ENCODE measurements at regions not wholly inside any gene's neighbourhood (a gene's known extent, or its start where the extent isn't known, plus 50 kb on each side); places are given as distances from the start of the nearest gene placed in this dataset.
"Not testable (repeated sequence)": the region's sequence is repeated elsewhere in the genome, so short reads cannot be mapped to it uniquely, and the experiment has no call there.

DNA sequence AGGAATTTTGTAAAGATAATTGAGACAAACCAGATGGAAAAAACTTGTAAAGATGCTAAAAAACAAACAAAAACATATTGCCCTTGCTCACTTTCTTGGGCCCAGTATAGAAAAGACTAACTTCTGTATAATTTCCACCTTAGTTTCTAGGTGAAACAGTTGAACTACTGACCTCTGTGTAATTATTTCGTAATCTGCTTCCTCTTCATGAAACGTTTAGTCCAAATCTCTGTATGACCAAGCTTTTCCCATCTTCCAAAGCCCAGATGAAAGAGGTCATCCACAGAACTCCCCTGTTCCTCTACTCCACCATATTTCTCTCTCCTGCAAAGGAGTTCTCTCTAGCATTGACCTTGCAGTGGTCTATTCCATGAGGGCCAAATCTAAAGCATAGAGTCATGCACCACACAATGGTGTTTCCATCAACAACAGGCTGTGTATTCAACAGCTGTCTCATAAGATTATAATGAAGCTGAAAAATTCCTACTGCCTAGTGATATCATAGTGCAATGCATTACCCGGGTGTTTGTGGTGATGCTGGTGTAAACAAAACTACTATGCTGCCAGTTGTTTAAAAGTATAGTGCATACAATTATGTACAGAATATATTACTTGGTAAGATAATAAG lies 647.6 kb downstream of the TNS3 start:
- no peak for DNase-seq (ENCODE audit: low read depth)

DNA sequence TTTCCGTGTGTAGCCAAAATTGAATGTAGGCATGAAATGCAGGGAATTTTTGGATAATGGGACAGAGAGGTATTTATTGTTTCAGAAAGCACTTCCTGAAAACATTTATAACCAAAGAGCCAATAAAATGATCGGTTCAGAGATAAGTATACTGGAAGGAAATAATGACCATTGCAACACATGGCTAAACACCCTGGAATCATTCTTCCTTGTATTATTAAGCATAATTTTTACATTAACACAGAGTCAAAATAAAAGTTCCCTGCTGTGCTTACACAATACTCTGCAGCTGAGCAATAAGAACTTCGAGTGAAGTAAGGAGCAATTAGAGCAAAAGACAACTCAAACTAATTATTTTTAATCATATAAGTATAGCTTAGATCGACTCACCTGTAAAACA lies 648.3 kb downstream of the TNS3 start:
- peak; percentile 77 for DNase-seq (ENCODE audit: low read depth)

DNA sequence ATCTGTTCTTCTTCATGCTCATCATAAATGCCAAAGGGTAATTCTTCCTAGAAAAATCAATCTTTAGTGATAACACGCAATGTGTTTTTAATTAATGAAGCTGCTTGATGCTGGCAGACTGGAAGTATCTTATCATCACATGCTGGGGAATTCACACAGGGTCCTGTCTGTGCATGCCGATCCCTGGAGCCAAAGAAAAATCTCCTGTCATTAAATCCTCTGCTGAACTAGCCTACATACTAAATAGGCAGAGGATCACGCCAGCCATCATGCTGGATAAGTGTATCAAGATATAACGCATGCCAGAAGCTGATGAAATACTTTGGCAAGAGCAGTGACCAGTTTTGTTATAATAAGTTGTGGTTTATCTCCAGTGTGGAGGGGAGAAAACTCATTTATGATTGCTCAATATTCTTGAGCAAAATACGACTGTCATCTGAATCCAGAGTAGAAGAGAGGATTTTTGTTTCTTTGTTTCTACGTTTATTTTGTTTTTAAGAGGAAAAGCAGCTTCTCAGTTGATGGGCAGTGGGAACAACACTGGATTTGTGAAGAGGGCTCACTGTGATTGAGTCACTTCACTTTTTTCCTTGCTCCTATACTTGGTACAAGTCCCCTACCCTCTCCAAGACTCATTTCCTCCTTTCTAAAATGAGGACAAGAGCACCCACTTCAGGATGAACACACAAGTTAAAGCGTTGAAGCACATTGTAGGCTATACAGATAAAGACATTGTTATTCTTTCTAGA lies 649.1 kb downstream of the TNS3 start:
- DNase-seq (ENCODE audit: low read depth), result peak; percentile 98

DNA sequence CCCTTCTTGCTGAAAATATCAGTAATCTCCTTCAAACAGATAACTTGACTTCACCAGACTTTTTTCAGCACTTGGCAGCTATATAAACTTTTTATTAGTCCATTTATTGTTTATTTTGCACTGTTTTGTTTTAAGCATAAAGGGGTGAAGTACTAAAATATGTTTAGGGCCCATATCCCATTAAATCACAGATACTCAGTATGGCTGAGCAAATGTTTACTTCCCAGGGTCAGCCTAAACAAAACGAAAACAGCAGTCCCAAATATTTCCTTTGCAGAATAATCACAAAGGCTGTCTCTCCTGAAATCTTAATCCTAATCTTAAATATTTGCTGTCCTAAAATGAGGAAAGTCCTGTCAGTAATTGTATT lies 649.6 kb downstream of the TNS3 start:
- peak; percentile 4 for DNase-seq (ENCODE audit: low read depth)

DNA sequence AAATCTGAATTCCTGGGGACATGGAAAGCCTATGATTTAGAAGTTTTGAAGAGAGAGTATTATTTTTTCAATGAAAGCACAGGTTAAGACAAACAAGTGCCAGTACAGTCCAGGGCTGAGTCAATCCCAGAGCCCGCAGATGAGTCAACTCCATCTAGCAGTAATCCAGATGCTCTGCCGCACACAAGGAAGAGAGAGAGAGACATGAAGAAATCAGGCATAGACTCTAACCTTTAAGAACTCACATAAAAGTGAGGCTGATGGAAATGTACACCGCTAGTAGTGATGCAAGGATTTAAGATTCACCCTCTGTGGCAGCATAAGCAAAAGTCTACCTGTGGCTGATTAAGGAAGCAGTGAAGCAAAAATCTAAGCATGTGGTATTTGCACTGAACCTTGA lies 651.5 kb downstream of the TNS3 start:
- peak; percentile 88 for DNase-seq (ENCODE audit: low read depth)

DNA sequence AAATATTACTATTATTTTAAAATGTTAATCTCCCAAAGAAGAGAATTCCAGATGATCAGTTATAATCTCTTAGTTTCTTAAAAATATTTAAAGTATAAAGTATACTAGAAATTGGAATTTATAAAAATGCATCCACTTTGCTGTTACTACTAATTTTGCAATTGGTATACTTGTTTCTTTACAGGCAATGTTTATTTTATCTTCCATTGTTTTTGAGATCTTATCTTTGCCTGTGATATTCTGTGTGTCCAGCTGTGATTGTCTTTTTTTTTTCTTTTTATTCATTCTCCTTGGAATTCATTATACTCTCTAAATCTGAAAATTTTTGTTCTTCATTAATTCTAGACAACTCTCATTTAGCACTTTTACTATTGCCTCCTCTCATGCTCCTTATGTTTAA lies 652.6 kb downstream of the TNS3 start:
- DNase-seq (ENCODE audit: low read depth), result no peak

DNA sequence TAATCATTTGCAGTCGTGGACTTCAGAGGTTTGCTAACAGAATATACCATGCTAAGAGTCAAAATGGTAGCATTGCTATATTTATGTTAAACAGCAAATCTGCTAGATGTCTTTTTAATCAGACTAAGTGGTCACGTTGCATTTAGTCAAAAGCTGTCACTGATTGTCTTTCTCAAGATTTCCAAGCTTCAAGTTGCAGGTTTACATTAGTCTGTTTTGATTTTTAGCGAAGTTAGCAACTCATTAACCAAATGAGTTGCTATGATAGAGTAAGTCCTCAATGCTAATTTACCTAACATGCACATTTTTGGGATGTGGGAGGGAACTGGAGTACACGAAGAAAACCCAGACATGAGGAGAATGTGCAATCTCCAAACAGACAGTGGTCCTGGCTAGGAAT lies 653.2 kb downstream of the TNS3 start:
- no peak for DNase-seq (ENCODE audit: low read depth)

DNA sequence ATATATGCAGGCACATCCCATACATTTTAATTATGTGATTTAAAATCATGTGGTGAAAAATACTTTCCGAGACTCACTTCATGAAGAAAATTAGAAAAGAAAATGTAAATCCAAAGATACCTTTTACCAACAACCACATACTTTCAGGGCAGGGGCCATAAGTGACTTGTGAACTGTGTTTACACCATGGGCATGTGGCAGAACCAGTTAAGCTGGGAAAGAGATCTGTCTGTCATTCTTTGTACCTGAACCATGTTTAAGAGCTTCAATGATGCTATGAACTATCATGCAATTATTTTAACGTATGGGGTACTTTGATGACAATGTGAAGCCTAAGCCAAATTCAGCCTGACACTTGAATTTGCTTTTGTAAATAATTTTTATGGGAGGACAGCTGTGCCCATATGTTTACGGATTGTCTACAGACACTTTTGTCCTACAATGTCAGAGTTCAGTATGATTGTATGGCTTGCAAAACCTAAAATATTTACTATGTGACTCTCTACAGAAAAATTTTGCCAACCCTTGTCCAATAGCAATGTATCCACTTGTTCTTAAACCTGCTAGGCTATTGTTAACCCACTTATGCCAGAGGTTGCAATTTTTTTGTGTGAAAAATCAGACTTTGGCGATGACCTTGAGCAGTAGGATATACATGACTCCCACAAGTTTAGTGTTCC lies 654.6 kb downstream of the TNS3 start:
- DNase-seq (ENCODE audit: low read depth), result no peak

DNA sequence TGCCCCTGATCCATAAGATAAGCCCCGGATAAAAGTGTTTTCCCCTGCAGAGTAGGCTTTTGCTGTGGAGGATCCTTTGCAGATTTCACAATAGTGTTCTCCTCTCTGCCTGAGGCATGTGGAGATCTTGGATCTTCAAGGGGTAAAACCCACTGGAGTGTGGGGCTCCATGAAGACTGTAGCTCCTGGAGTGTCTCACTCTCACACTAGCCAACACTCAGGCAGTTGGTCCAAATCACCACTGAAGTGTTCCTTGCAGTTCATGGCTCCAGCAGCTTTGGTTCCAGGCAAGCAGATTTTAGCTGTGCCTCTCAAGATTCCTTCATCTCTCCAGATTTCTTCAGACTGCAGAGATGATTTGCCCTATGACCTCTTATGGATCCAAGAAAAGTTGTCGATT lies 665.3 kb downstream of the TNS3 start:
- DNase-seq (ENCODE audit: low read depth), result no peak

DNA sequence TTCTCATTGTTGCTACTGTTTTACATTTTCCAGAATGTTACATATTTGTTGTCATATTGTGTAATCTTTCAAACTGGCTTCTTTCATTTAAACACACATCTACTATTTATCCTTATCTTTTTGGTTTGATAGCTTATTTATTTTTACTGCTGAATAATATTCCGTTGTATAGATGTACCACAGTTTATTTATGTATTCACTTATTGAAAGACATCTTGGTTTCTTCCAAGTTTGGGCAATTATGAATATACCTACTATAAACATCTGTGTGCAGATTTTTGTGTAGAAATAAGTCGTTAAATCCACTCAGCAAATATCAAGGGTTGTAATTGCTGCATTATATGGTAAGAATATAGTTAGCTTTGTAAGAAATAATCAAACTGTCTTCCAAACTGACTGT lies 669.2 kb downstream of the TNS3 start:
- no peak for DNase-seq (ENCODE audit: low read depth)

DNA sequence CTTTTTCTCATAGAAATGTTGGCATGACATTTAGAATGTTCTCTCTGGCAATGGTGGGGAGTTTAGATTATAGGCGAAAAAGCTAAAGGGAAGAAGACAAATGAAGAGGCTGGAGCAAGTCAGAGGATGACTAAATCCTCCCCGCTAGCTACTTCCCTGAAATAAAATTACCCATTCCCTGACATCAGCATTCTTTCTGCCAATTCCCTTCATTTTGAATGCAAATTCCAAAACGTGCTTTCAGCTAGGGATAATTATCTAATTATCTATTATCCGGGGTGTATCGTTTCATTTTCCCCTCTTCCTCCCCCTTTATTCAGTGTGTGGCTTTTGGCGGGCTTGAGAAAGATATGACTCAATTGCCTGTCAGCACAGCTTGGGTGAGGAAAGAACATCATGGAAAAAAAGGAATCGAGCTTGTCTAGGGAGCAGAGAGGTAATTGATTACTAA lies 672.3 kb downstream of the TNS3 start:
- DNase-seq (ENCODE audit: low read depth), result peak; percentile 86

DNA sequence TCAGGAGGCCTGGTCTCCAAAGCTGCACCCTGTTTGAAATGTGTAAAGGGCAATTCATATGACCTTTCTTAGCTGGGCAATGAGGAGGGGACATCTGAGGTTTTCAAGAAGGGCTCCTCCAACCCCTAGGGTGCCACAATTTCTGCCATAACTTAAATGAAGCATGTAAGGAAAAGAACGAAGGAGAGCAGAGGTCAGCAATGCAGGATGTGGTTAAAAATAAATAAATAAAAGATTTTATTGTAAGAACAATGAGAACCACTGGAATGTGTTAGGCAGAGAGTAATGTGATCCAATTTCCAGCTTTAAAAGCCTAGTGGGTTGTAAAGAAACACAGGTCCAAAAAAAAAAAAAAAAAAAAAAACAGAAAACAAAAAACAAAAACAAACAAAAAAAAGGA lies 673.1 kb downstream of the TNS3 start:
- peak; percentile 68 for DNase-seq (ENCODE audit: low read depth)

DNA sequence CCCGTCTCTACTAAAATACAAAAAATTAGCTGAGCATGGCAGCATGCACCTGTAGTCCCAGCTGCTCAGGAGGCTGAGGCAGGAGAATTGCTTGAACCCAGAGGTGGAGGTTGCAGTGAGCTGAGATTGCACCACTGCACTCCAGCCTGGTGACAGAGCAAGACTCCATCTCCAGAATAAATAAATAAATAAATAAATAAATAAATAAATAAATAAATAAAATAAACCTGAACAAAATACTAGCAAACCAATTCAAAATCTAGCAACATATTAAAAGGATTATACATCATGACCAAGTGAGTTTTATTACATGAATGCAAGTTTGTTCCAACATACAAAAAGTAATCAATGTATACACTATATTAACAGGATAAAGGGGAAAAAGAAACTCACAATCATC lies 677.4 kb downstream of the TNS3 start:
- not testable (repeated sequence) for DNase-seq (ENCODE audit: low read depth)

DNA sequence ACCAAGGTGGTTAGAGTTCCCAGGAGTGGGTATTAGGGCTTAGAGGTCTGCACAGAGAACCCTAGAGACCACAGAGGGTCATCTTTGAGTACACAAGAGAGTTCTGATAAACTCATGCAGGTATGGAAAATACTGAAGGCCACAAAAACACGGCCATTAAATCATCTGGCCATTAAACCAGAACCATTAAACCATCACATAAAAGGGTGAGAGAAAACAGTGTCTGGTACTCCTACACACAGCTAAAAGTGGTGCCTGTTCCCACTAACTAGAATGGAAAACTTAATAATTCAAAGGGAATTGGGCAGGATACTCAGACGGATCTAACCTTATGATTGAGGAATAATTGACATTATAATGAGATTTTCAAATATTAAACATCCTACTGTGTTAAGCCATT lies 679.4 kb downstream of the TNS3 start:
- DNase-seq (ENCODE audit: low read depth), result no peak

DNA sequence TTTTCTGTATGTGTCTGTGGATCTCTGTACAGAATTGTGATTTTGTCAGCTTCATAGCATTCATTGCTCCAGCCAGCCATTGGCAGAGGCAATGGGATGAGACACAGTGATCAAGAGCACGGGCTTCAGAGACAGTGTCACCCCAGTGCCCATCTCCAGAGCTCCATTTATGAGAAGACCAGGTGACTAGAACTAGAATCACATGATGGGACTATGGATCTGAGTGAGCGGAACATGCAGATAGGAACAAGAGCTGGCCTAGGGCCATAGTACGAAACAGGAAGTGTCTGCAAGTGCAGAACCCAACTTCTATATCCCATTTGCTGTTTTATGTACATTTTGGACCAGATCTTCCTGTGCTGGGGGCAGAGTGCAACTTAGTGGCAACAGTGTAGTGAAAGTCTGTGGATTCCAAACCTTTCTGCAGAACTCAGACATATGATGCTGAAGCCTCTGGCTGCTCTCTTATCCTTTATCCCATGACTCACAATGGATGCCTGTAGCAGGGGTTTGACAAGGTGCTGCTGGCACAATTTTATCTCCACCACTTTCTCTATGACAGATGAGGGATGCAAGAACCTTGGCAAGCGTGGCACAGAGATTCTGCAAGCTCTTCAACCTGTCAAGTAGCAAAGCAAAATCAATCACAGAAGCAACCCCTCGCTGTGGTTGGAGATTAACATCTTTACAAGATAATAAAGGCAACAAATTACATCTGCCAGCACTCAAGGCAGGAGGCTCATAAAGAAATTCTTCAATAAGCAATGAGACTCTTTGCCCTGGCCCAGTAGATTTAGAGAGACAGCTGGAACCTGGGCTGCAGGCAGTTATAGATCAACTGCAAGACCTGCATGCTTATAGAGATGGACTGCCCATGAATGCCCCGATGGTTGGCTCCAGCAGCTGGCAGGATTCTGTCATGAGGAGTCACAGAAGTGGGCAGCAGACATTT lies 681.3 kb downstream of the TNS3 start:
- DNase-seq (ENCODE audit: low read depth), result peak; percentile 56

DNA sequence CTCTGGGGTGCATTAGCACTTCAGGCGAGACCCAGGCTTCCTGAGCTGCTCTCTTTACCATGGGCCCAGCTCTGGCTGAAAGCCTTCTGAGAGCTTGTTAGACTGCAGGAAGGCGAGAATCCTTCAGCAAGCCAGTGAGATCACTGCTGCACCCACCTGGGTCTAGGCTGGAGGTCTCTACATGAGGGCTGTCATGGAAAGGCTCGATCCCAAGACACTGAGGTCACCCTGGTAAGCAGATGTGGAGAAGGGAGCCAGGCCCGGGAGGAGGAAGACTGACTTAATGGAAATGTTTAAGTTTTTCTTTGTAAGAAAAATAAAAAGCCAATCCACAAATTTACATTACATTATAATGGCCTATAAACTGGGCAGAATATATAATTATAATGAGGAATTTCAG lies 684.5 kb downstream of the TNS3 start:
- DNase-seq (ENCODE audit: low read depth), result no peak

DNA sequence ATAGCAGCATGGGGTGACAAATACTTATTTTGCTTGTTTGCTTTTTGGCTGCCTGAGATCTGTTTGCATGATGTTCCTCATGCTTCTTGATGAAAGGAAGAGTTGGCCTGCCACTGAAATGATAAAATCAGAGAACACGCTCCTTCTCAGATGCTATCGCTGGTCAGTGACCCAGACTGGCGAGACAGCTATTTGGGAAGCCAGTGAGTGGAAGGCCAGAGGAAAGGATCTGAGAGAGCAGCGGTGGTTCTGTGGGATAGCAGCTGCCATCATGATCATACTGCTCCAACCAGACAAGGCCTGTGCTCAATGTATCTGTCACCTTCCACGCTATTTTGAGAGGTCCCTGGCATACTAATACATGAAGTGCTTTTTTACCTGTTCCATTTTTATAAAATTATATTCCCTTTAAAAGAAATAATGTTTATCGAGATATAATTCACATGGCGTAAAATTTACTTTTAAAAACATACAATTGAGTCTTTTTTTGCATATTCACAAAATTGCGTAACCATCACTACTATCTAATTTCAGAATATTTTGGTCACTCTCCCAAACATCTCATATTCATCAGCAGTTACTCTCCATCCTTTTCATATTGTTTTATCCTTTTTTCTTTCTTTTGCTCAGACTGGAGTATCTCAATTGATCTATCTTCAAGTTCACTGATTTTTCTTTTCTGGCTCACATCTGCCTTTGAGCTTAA lies 695.1 kb downstream of the TNS3 start:
- DNase-seq (ENCODE audit: low read depth), result no peak

DNA sequence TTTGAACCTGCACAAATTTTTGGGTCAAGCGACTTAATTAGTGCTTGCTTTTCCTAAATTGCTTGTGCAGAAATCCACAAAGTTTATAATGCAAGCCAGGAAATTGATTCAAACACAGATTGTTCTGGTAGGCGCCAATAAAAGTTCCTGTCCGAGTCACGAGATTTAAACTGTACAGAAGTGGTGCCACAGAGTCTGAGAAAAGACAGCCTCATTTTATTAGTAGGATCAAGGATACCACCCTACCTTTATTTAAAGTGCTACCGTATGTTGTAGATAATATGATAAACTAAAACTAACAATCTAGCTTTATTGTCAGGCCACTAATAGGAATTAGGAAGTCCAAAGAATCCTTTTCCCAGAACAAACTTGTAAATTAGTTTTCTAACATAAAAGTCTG lies 696.7 kb downstream of the TNS3 start:
- no peak for DNase-seq (ENCODE audit: low read depth)

DNA sequence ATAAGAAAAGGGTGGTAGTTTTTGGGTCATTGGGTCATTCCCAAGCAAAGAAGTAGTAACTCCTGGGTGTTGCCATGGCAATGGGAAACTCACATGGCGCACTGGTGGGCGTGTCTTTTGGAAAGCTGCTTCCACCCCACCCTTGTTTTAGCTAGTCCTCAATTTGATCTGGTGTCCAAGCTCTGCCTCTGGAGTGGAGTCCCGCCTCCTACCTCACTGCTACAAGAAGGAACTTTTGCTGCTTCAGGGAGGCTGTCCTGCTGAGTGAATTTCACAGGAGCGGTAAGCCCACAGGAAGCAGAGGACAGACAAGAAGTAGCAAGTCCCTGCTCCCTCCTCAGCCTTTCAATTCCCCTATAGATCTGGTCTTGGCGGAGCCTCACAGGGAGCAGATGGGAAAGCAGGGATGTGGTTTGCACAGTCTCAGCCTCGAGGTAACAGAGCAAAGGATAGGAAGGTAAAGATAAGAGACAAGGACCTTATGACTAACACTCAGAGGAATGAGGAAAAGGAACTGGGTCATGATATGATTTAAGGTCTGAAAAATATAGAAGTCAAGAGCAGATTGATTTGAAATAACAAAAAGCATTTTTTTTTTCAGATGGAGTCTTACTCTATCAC lies 700.3 kb downstream of the TNS3 start:
- DNase-seq (ENCODE audit: low read depth), result no peak

DNA sequence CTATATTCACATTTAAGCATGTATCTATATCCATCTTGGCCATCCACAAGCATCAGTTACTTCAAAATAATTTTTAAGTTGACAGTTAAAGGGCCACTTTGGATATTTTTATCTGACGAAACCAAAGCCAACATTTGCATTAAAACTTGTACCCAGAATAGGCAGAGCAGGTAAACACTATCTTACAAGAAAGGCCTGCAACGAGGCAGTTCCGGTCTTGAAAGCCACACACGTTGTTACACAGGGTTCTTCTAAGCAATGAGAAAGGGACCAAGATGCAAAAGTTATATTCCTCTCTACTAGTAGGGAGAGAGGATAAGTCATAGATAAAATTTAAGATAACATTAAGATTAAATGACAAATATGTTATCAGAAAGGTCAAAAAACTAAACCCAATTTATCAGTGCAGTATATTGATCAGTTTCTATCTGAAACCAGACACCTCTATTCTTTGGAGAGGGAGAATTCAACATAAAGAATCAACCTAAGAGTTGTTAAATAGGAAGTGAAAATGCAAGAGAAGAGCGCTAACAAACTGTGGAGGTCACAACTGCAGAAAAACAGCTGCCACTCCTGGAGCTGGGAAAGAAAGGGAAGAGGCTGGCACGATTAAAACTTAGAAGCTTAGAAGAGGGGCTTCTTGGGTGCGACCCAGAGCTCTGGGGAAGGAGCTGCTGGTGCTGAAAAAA lies 701.3 kb downstream of the TNS3 start:
- no peak for DNase-seq (ENCODE audit: low read depth)

DNA sequence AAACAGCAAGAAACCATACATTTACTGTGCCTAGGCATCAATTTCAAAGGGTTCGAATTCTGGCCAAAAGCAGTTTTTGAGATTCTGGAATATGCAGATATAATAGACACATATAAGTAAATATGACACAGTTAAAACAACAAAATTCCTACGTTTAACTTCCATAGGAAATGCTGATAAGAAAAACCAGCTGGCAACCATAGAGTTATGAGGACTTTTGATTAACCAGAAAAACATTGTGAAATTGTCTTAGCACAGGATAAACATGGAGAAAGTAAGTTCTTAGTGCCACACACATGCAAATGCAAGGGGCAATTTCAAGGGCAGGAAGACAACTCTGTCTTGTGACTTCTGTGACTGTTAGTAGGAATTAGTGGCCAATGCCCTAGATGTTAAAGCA lies 702.1 kb downstream of the TNS3 start:
- DNase-seq (ENCODE audit: low read depth), result no peak
